ENCODE measurements at regions not wholly inside any gene's neighbourhood (a gene's known extent, or its start where the extent isn't known, plus 50 kb on each side); places are given as distances from the start of the nearest gene placed in this dataset.

- TF ChIP-seq PBX2 (CRISPR knock-in tag; IDR thresholded peaks at IDR 0.05; ENCODE audit: low read depth) (no peak), PBX2 (tag; conservative IDR thresholded peaks at IDR 0.05; ENCODE audit: low read depth) (no peak)
- TF ChIP-seq, protein P1, sequence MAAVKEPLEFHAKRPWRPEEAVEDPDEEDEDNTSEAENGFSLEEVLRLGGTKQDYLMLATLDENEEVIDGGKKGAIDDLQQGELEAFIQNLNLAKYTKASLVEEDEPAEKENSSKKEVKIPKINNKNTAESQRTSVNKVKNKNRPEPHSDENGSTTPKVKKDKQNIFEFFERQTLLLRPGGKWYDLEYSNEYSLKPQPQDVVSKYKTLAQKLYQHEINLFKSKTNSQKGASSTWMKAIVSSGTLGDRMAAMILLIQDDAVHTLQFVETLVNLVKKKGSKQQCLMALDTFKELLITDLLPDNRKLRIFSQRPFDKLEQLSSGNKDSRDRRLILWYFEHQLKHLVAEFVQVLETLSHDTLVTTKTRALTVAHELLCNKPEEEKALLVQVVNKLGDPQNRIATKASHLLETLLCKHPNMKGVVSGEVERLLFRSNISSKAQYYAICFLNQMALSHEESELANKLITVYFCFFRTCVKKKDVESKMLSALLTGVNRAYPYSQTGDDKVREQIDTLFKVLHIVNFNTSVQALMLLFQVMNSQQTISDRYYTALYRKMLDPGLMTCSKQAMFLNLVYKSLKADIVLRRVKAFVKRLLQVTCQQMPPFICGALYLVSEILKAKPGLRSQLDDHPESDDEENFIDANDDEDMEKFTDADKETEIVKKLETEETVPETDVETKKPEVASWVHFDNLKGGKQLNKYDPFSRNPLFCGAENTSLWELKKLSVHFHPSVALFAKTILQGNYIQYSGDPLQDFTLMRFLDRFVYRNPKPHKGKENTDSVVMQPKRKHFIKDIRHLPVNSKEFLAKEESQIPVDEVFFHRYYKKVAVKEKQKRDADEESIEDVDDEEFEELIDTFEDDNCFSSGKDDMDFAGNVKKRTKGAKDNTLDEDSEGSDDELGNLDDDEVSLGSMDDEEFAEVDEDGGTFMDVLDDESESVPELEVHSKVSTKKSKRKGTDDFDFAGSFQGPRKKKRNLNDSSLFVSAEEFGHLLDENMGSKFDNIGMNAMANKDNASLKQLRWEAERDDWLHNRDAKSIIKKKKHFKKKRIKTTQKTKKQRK (IDR thresholded peaks at IDR 0.05; ENCODE audit: borderline replicate concordance, low read depth, low read length), result no peak
These were observed 218.7 kb upstream of the MTNR1B start (continued) for GRCh38 chr11:92750794-92751193.

DNA sequence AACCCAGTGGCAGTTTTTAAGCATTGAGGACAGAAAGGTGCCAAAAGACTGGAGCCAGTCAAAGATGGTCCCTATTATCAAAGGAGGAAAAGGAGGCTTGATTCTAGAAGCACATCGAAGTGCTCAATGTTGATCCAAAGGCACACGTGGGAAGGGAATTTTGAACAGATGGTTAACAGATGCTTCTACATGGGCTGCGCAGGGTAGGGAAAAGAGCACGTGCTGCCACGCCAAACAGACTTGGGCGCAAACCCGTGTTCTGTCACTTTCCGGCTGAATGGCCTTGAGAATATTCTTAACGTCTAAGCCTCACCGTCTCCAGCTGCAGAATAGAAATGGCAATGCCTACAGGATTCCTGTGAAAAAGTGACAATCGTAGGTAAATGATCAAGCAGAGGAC is 217.9 kb upstream of the MTNR1B start:
- Histone ChIP-seq H4K20me1 (replicated peaks; ENCODE audit: control insufficient read depth, insufficient read depth, low read length) (no peaks in the 10 kb centered on the region), H3K9me1 (ENCODE audit: control insufficient read depth, insufficient read depth, low read length) (no peaks in the 10 kb centered on the region), H3K9ac (ENCODE audit: insufficient read depth in 1 of 2, low read depth in 2 of 2, low read length in 2 of 2) (no peak overlapping the region), H3K27ac (ENCODE audit: extremely low read depth, low read depth, low read length) (no peak overlapping the region), H2AFZ (ENCODE audit: low read depth, low read length) (no peak overlapping the region), H3K4me1 (replicated peaks in 1 of 2; ENCODE audit: control insufficient read depth in 2 of 2, insufficient read depth in 2 of 2, low read length in 2 of 2) (no peaks in the 10 kb centered on the region), H3K9me3 (replicated peaks; ENCODE audit: control insufficient read depth, insufficient read depth, low read depth, low read length) (no peaks in the 10 kb centered on the region), H3K4me2 (ENCODE audit: insufficient read depth, low read length) (no peak overlapping the region), H3K27me3 (ENCODE audit: control insufficient read depth in 2 of 2, insufficient read depth in 2 of 2, low read length in 2 of 2) (no peaks in the 10 kb centered on the region), H3K79me2 (ENCODE audit: control insufficient read depth, insufficient read depth, low read length) (no peaks in the 10 kb centered on the region), H3K4me3 (no peak overlapping the region), H3K36me3 (ENCODE audit: control insufficient read depth, insufficient read depth, low read length) (no peaks in the 10 kb centered on the region)
- ChIA-PET POLR2A (no interaction called here), CTCF (ENCODE audit: low intra/inter-chr PET ratio) (no interaction called here)
- ATAC-seq, result no peak
- BruUV-seq (replicated peaks), result no TSS peak
- intact Hi-C loops (cut with micrococcal nuclease) (no loop called here), in situ Hi-C loops (cut with MboI) (no loop called here)
- under 1% methylated on average over 11 of the region's 11 CpGs for WGBS (ENCODE audit: insufficient coverage, low coverage, missing lambda C conversion rate)
- FAIRE-seq, result no peak
- DNase-seq (ENCODE audit: extremely low read depth in 1 of 4, low spot score in 3 of 4), result no peak
- TF ChIP-seq, protein P2, sequence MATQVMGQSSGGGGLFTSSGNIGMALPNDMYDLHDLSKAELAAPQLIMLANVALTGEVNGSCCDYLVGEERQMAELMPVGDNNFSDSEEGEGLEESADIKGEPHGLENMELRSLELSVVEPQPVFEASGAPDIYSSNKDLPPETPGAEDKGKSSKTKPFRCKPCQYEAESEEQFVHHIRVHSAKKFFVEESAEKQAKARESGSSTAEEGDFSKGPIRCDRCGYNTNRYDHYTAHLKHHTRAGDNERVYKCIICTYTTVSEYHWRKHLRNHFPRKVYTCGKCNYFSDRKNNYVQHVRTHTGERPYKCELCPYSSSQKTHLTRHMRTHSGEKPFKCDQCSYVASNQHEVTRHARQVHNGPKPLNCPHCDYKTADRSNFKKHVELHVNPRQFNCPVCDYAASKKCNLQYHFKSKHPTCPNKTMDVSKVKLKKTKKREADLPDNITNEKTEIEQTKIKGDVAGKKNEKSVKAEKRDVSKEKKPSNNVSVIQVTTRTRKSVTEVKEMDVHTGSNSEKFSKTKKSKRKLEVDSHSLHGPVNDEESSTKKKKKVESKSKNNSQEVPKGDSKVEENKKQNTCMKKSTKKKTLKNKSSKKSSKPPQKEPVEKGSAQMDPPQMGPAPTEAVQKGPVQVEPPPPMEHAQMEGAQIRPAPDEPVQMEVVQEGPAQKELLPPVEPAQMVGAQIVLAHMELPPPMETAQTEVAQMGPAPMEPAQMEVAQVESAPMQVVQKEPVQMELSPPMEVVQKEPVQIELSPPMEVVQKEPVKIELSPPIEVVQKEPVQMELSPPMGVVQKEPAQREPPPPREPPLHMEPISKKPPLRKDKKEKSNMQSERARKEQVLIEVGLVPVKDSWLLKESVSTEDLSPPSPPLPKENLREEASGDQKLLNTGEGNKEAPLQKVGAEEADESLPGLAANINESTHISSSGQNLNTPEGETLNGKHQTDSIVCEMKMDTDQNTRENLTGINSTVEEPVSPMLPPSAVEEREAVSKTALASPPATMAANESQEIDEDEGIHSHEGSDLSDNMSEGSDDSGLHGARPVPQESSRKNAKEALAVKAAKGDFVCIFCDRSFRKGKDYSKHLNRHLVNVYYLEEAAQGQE (IDR thresholded peaks at IDR 0.05; ENCODE audit: borderline replicate concordance), result no peak
- TF ChIP-seq, protein P2 (CRISPR knock-in tag; IDR thresholded peaks at IDR 0.05; ENCODE audit: low read depth), result no peak
- TF ChIP-seq RFX5 (IDR thresholded peaks at IDR 0.05; ENCODE audit: low read depth, low read length) (no peak), SOX6 (IDR thresholded peaks at IDR 0.05) (no peak), ZC3H11A (IDR thresholded peaks at IDR 0.05; ENCODE audit: low read depth, low read length) (no peak)

Data from K562 (cell line).